ENCODE measurements at regions not wholly inside any gene's neighbourhood (a gene's known extent, or its start where the extent isn't known, plus 50 kb on each side); places are given as distances from the start of the nearest gene placed in this dataset.

DNA sequence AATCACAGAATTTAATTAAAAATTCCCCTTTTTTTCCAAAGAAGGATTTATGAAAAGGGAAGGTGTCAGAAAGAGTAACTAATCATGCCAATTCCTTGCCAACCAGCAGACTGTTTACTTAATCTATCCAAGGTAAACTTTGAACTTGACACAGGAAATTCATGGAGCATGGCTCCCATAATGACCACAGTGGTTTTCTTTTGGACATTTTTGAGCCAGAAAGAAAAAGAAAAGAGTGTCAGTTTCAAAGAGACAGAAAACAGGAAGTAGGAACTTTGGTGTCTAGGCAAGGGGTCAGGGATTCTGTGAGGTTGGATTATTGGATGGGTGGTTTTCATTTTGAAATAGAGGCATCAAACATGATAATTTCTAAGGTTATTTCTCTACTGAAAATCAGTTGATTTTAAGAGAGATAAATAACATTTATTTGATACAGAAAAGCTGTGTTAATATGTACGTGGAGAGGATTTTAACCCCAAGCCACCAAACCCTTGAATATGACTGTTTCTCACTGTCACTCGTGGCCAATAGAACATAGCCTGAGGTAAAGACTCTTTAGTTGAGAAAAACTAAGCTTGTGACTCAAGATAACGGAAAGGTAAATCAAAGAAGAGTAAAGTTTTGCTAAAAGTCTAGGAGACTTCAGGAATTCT lies 196.1 kb downstream of the TTC6 start:
- TF ChIP-seq, protein P1, sequence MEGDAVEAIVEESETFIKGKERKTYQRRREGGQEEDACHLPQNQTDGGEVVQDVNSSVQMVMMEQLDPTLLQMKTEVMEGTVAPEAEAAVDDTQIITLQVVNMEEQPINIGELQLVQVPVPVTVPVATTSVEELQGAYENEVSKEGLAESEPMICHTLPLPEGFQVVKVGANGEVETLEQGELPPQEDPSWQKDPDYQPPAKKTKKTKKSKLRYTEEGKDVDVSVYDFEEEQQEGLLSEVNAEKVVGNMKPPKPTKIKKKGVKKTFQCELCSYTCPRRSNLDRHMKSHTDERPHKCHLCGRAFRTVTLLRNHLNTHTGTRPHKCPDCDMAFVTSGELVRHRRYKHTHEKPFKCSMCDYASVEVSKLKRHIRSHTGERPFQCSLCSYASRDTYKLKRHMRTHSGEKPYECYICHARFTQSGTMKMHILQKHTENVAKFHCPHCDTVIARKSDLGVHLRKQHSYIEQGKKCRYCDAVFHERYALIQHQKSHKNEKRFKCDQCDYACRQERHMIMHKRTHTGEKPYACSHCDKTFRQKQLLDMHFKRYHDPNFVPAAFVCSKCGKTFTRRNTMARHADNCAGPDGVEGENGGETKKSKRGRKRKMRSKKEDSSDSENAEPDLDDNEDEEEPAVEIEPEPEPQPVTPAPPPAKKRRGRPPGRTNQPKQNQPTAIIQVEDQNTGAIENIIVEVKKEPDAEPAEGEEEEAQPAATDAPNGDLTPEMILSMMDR (IDR thresholded peaks at IDR 0.05), result no peak
- no peaks in the 10 kb centered on the region for H3K4me1 ChIP-seq
- H3K9me3 ChIP-seq, result no peaks in the 10 kb centered on the region
- no peaks in the 10 kb centered on the region for H3K36me3 ChIP-seq
- no peak overlapping the region for H3K4me3 ChIP-seq
- no peak overlapping the region for H3K27ac ChIP-seq
- intact Hi-C loops (cut with DNase I; ENCODE audit: low total_unique reads), result no loop called here
- H3K27me3 ChIP-seq, result no peaks in the 10 kb centered on the region
- DNase-seq, result no peak

DNA sequence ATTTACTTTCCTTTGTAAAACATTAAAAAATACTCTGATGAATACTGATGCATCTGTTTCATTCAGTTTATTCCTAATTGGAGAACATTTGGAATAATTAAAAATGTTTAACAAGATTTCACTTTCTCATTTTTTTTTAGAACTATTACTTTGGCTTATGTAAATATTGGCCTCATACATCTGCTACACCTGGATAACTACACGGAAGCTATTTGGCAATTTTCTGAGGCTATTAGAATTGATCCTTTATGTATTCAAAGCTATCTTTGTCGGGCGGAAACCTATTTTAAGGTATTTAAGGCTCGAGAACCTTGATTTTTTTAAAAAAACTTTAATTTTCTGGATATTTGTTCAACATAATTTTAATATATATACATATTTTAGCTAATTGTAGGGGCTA lies 196.7 kb downstream of the TTC6 start:
- Histone ChIP-seq H3K36me3 (no peaks in the 10 kb centered on the region), H3K27me3 (no peaks in the 10 kb centered on the region), H3K27ac (no peak overlapping the region), H3K4me1 (no peaks in the 10 kb centered on the region), H3K9me3 (no peaks in the 10 kb centered on the region), H3K4me3 (no peak overlapping the region)
- no peak for DNase-seq
- TF ChIP-seq, protein P1 (IDR thresholded peaks at IDR 0.05), result no peak
- intact Hi-C loops (cut with DNase I; ENCODE audit: low total_unique reads), result no loop called here

DNA sequence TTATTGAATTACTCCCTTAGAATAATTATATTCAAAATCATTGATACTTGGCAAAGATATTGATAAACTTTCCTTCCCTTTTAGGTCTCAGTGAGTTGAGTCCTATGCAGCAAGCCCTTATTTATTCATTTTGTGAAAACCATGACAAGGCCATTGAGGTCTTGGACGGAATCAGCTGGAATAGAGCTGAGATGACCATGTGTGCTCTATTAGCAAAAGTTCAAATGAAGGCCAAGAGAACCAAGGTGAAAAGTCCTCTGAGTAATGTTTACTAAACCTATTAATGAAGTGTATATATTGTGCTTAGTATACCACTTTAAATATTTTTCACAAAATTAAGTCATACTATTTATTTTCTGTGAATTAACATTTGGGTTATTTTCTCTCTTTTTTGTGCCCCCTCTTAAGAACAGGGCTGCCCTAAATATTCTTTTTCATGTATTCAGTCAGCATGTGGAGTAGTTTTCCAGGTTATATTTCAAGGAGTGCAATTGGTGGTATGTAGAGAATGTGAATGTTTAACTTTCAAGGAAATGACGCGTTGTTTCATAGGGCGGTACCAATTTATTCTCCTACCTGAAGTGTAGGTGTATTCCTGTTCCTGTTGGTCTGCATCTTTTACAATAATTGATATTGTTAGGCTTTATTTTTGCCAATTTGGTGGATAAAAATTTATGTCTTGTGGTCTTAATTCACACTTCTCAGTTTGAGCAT lies 201.4 kb downstream of the TTC6 start:
- Histone ChIP-seq H3K36me3 (no peaks in the 10 kb centered on the region), H3K27me3 (no peaks in the 10 kb centered on the region), H3K4me1 (no peaks in the 10 kb centered on the region), H3K9me3 (no peaks in the 10 kb centered on the region), H3K27ac (no peak overlapping the region), H3K4me3 (no peak overlapping the region)
- TF ChIP-seq, protein P1 (IDR thresholded peaks at IDR 0.05), result no peak
- no peak for DNase-seq
- intact Hi-C loops (cut with DNase I; ENCODE audit: low total_unique reads), result no loop called here

DNA sequence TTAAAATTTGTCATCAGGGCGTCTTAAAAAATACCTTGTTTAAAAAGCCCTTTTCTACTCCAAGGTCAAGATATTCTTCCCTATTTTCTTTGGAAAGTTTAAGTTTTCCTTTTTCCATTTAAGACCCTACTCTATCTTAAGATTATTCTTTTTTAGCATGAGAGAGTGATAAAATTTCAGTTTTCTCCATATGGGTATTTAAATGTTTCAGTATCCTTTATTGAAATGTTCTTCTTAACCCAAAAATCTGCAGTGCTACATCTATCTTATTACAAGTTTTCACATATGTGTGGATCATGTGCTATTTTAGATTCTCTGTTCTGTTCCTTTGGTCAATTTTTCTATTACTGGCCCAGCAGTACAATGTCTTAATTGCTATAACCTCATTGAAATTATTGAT lies 202.2 kb downstream of the TTC6 start:
- Histone ChIP-seq H3K36me3 (no peaks in the 10 kb centered on the region), H3K9me3 (no peaks in the 10 kb centered on the region), H3K27ac (no peak overlapping the region), H3K4me1 (no peaks in the 10 kb centered on the region), H3K27me3 (no peaks in the 10 kb centered on the region), H3K4me3 (no peak overlapping the region)
- TF ChIP-seq, protein P1 (IDR thresholded peaks at IDR 0.05), result no peak
- intact Hi-C loops (cut with DNase I; ENCODE audit: low total_unique reads), result no loop called here
- no peak for DNase-seq

DNA sequence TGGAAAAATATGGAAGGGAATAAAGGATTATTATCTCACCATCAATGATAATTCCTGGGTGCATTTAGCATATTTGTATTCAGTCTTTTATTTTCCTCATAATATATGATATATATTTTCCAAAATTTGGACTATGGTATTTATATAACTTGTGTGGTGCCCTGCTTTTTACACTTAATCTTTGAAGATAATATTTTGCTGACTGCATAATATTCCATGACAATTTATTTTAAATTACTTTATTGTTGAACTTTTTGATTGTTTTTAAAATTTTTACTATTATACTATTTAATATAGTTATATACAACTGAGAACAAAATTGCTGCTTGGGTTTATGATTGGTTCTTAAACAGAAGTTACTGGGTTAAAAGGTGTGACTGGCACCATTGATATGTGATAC lies 212.3 kb downstream of the TTC6 start:
- H3K4me1 ChIP-seq, result no peaks in the 10 kb centered on the region
- H3K27me3 ChIP-seq, result no peaks in the 10 kb centered on the region
- intact Hi-C loops (cut with DNase I; ENCODE audit: low total_unique reads), result no loop called here
- TF ChIP-seq, protein P1 (IDR thresholded peaks at IDR 0.05), result no peak
- no peaks in the 10 kb centered on the region for H3K36me3 ChIP-seq
- no peak overlapping the region for H3K4me3 ChIP-seq
- no peak for DNase-seq
- no peaks in the 10 kb centered on the region for H3K9me3 ChIP-seq
- no peak overlapping the region for H3K27ac ChIP-seq

Data from tibial artery (tissue), 4 donors.